GM23338 (cell line): ENCODE measurements at regions not wholly inside any gene's neighbourhood (a gene's known extent, or its start where the extent isn't known, plus 50 kb on each side); places are given as distances from the start of the nearest gene placed in this dataset.

Experiments used
- ATAC-seq: fragments of 200-7000 bp; cut with Tn5 transposase; 3 replicates; pipeline ENCODE4 v1.9.1; 2020
- DNase-seq: peaks from one replicate; pipeline ENCODE4 v3.0.0-alpha.2; 2015; ENCODE audit warnings: low spot score
- H2AFZ ChIP-seq: fragments of 200-600 bp; sonication (generic); 2 replicates; pipeline ENCODE4 v1.8.0; 2016; ENCODE audit warnings: antibody characterized with exemption, mild to moderate bottlenecking, moderate library complexity
- H3F3A ChIP-seq: fragments of 200-600 bp; sonication (generic); replicated peaks from 2 replicates; pipeline ENCODE4 v1.8.0; 2017; ENCODE audit warnings: antibody characterized with exemption, mixed run types, low read depth
- H3K27ac ChIP-seq: fragments of 200-600 bp; sonication (generic); 2 replicates; pipeline ENCODE4 v1.6.1; 2016; ENCODE audit warnings: low read depth
- H3K27me3 ChIP-seq: fragments of 200-600 bp; sonication (generic); 2 replicates; pipeline ENCODE4 v1.8.0; 2016; ENCODE audit warnings: mild to moderate bottlenecking, mixed run types, moderate library complexity; ENCODE audit not compliant: insufficient read depth
- H3K36me3 ChIP-seq: fragments of 200-600 bp; sonication (generic); 2 replicates; pipeline ENCODE4 v1.8.0; 2016; ENCODE audit warnings: mild to moderate bottlenecking; ENCODE audit not compliant: insufficient read depth
- H3K4me1 ChIP-seq: fragments of 200-600 bp; sonication (generic); 2 replicates; pipeline ENCODE4 v1.8.0; 2016; ENCODE audit warnings: mild to moderate bottlenecking, moderate library complexity; ENCODE audit not compliant: insufficient read depth
- H3K4me2 ChIP-seq: fragments of 200-600 bp; sonication (generic); 2 replicates; pipeline ENCODE4 v1.7.1; 2017; ENCODE audit warnings: mixed run types
- H3K4me3 ChIP-seq: fragments of 200-600 bp; sonication (generic); 2 replicates; pipeline ENCODE4 v1.6.1; 2016; ENCODE audit warnings: mixed run types
- H3K79me2 ChIP-seq: fragments of 200-600 bp; sonication (generic); replicated peaks from 2 replicates; pipeline ENCODE4 v1.8.0; 2017; ENCODE audit warnings: mild to moderate bottlenecking; ENCODE audit not compliant: insufficient read depth
- H3K9me2 ChIP-seq: fragments of 200-600 bp; sonication (generic); 2 replicates; pipeline ENCODE4 v1.8.0; 2017; ENCODE audit not compliant: insufficient read depth
- H4K20me1 ChIP-seq: fragments of 200-600 bp; sonication (generic); replicated peaks from 2 replicates; pipeline ENCODE4 v1.8.0; 2017; ENCODE audit warnings: mild to moderate bottlenecking; ENCODE audit not compliant: insufficient read depth
- H3K27ac Mint-ChIP-seq: 2 replicates; pipeline ENCODE4 v1.8.0; 2020; ENCODE audit warnings: inconsistent platforms, mild to moderate bottlenecking, moderate library complexity, mixed read lengths
- H3K27me3 Mint-ChIP-seq: 3 replicates; pipeline ENCODE4 v1.8.0; 2022; ENCODE audit warnings: low read depth, mild to moderate bottlenecking, moderate library complexity, mixed read lengths, inconsistent platforms; ENCODE audit not compliant: insufficient read depth, poor library complexity
- H3K36me3 Mint-ChIP-seq: 3 replicates; pipeline ENCODE4 v1.8.0; 2021; ENCODE audit warnings: low read depth, mild to moderate bottlenecking, inconsistent platforms, moderate library complexity, mixed read lengths
- H3K4me1 Mint-ChIP-seq: 3 replicates; pipeline ENCODE4 v1.8.0; 2020; ENCODE audit warnings: mild to moderate bottlenecking, inconsistent platforms, mixed read lengths
- H3K4me3 Mint-ChIP-seq: 3 replicates; pipeline ENCODE4 v1.8.0; 2021; ENCODE audit warnings: moderate library complexity, mild to moderate bottlenecking, inconsistent platforms, mixed read lengths
- H3K9me3 Mint-ChIP-seq: 3 replicates; pipeline ENCODE4 v1.8.0; 2020; ENCODE audit warnings: moderate library complexity, mild to moderate bottlenecking, inconsistent platforms, mixed read lengths
- CREB1 ChIP-seq: fragments of 250-450 bp; sonication (Bioruptor Pico); IDR thresholded peaks from 2 replicates; pipeline ENCODE4 v1.5.0; 2020; ENCODE audit warnings: low read depth, mild to moderate bottlenecking, moderate library complexity
- EZH2 ChIP-seq: fragments of 200-600 bp; sonication (generic); IDR thresholded peaks from one replicate; pipeline ENCODE4 v1.8.0; 2017; ENCODE audit warnings: antibody characterized with exemption, mild to moderate bottlenecking, low read depth; ENCODE audit not compliant: unreplicated experiment
- EZH2phosphoT487 ChIP-seq: fragments of 200-600 bp; sonication (generic); IDR thresholded peaks from one replicate; pipeline ENCODE4 v1.8.1; 2018; ENCODE audit warnings: antibody characterized with exemption; ENCODE audit not compliant: unreplicated experiment
- JUNB ChIP-seq: IDR thresholded peaks from one replicate; pipeline ENCODE4 v1.6.1; 2016; ENCODE audit warnings: antibody characterized with exemption; ENCODE audit not compliant: unreplicated experiment
- NANOG ChIP-seq: IDR thresholded peaks from 2 replicates; pipeline ENCODE4 v1.6.1; 2016; ENCODE audit warnings: antibody characterized with exemption, borderline replicate concordance
- POLR2AphosphoS5 ChIP-seq: IDR thresholded peaks from 2 replicates; pipeline ENCODE4 v1.6.1; 2016; ENCODE audit warnings: antibody characterized with exemption, low read depth
- REST ChIP-seq: IDR thresholded peaks from one replicate; pipeline ENCODE4 v1.6.1; 2018; ENCODE audit warnings: antibody characterized with exemption; ENCODE audit not compliant: unreplicated experiment
- STAT1 ChIP-seq: IDR thresholded peaks from one replicate; pipeline ENCODE4 v1.6.1; 2016; ENCODE audit warnings: antibody characterized with exemption; ENCODE audit not compliant: unreplicated experiment
- ZNF114 ChIP-seq: fragments of 250-450 bp; sonication (Bioruptor Pico); IDR thresholded peaks from 2 replicates; pipeline ENCODE4 v1.5.0; 2020; ENCODE audit warnings: mild to moderate bottlenecking, moderate library complexity
- ZNF331 ChIP-seq: fragments of 250-450 bp; sonication (Bioruptor Pico); IDR thresholded peaks from 2 replicates; pipeline ENCODE4 v1.5.0; 2020; ENCODE audit warnings: low read depth, mild to moderate bottlenecking, moderate library complexity
- ZNF462 ChIP-seq: fragments of 250-450 bp; sonication (Bioruptor Pico); IDR thresholded peaks from 2 replicates; pipeline ENCODE4 v1.5.0; 2020; ENCODE audit warnings: mild to moderate bottlenecking, moderate library complexity

DNA sequence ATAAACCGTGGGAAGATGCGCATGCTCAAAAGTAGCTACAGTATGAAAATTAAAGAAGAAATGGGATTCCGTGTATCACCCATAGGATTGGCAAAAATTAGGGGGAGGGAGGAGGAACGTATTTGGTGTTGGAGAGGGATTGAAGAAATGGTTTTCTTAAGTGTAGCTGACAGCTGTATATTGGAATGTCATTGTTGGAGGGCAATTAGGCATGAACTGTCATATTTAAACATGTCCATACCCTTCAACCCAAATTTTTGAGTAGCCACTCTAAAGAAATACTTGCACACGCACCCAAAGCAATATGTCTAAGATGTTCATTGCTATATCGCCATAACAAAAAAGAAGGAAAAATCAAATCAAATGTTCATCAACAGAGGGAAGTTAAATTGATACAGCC lies 144.7 kb downstream of the TLE3 start:
- ATAC-seq (no peak), DNase-seq (no peak)
- H3K27ac ChIP-seq = no peak overlapping the region
- H3K4me1 Mint-ChIP-seq = peaks cover 8% of the 10 kb centered on the region
- H3K4me3 ChIP-seq = no peak overlapping the region
- H3K4me3 Mint-ChIP-seq = no peak overlapping the region
- no peaks in the 10 kb centered on the region for H3K79me2 ChIP-seq
- H3K36me3 ChIP-seq = no peaks in the 10 kb centered on the region
- H3K9me3 Mint-ChIP-seq = no peaks in the 10 kb centered on the region; the same call in 2 of the 3 replicates
- H4K20me1 ChIP-seq = no peaks in the 10 kb centered on the region
- TF ChIP-seq ZNF462 (CRISPR knock-in tag) = no peak
- TF ChIP-seq REST = no peak
- TF ChIP-seq ZNF114 = no peak
- no peak for TF ChIP-seq POLR2AphosphoS5
- TF ChIP-seq EZH2phosphoT487 = no peak
- no peak for TF ChIP-seq STAT1
- no peak for TF ChIP-seq CREB1 (CRISPR knock-in tag)
- TF ChIP-seq EZH2 = no peak
- TF ChIP-seq JUNB = no peak
- no peak for TF ChIP-seq NANOG
- no peak for TF ChIP-seq ZNF331 (CRISPR knock-in tag)
- H3K9me2 ChIP-seq = 0 out of 2 replicates have a peak, but pooled peaks cover 2% of the 10 kb centered on the region
- H3K4me2 ChIP-seq = no peak overlapping the region
- H3K27me3 Mint-ChIP-seq = peaks cover 2% of the 10 kb centered on the region
- no peaks in the 10 kb centered on the region for H3K36me3 Mint-ChIP-seq
- H3K27ac Mint-ChIP-seq = no peak overlapping the region
- no peak overlapping the region for H2AFZ ChIP-seq
- H3K4me1 ChIP-seq = no peaks in the 10 kb centered on the region
- H3K27me3 ChIP-seq = no peaks in the 10 kb centered on the region
- no peaks in the 10 kb centered on the region for H3F3A ChIP-seq
